Right lobe of liver (tissue), 4 donors: ENCODE measurements at regions not wholly inside any gene's neighbourhood (a gene's known extent, or its start where the extent isn't known, plus 50 kb on each side); places are given as distances from the start of the nearest gene placed in this dataset.

Experiments
- CTCF ChIP-seq, 4 donors: fragments of 200-600 bp in 3 of 4; fragments of 450-650 bp in 1 of 4; IDR thresholded peaks; one replicate each; pipeline versions ENCODE4 v1.5.1 to v1.8.0; 2016 to 2022; ENCODE audit warnings: antibody characterized with exemption in 4 of 4, mild to moderate bottlenecking in 2 of 4
- POLR2A ChIP-seq: fragments of 450-650 bp; IDR thresholded peaks from one replicate; pipeline ENCODE4 v1.6.1; 2017; ENCODE audit warnings: antibody characterized with exemption, mild to moderate bottlenecking
- donor health status: DM: no; HTN: no; CAD: no.
- donor health status: DM: no; HTN: no; CAD: no.
- donor health status: DM: no; HTN: yes; CAD: no.

GRCh38 chr1:117286145-117286544, 75.4 kb upstream of the VTCN1 start:
- TF ChIP-seq CTCF (IDR thresholded peaks at IDR 0.05) (no peak), POLR2A (no peak)
